SK-N-SH treated with all-trans-retinoic acid at 6 μM for 48 hours (cell line): ENCODE measurements at regions not wholly inside any gene's neighbourhood (a gene's known extent, or its start where the extent isn't known, plus 50 kb on each side); places are given as distances from the start of the nearest gene placed in this dataset.

ENCODE experiments used
- ATAC-seq: fragments of 200-7000 bp; cut with Tn5 transposase; 3 replicates; pipeline ENCODE4 v1.9.1; 2020; ENCODE audit warnings: mild to moderate bottlenecking, moderate library complexity
- ARNTL ChIP-seq: fragments of 450-650 bp; formaldehyde crosslinking; IDR thresholded peaks from 2 replicates; pipeline ENCODE4 v1.5.0; 2020; ENCODE audit warnings: low read depth, mild to moderate bottlenecking, moderate library complexity, borderline replicate concordance
- BACH2 ChIP-seq: fragments of 250-450 bp; sonication (Bioruptor Pico); IDR thresholded peaks from 2 replicates; pipeline ENCODE4 v1.9.0; 2021; ENCODE audit warnings: mild to moderate bottlenecking, borderline replicate concordance
- CSDC2 ChIP-seq: fragments of 250-450 bp; sonication (Bioruptor Pico); IDR thresholded peaks from 2 replicates; pipeline ENCODE4 v1.5.0; 2020; ENCODE audit warnings: mild to moderate bottlenecking, moderate library complexity
- GLIS3 ChIP-seq: fragments of 250-450 bp; sonication (Bioruptor Pico); IDR thresholded peaks from 2 replicates; pipeline ENCODE4 v1.5.0; 2020; ENCODE audit warnings: mild to moderate bottlenecking, moderate library complexity
- ISL1 ChIP-seq: fragments of 250-450 bp; sonication (Bioruptor Pico); IDR thresholded peaks from 2 replicates; pipeline ENCODE4 v2.1.2; 2022; ENCODE audit warnings: mild to moderate bottlenecking, moderate library complexity
- OSR1 ChIP-seq: fragments of 250-450 bp; sonication (Bioruptor Pico); IDR thresholded peaks from 2 replicates; pipeline ENCODE4 v1.8.0; 2022; ENCODE audit warnings: moderate library complexity, mild to moderate bottlenecking, inconsistent platforms
- PPARA ChIP-seq: fragments of 250-450 bp; sonication (Bioruptor Pico); IDR thresholded peaks from 2 replicates; pipeline ENCODE4 v1.5.0; 2020; ENCODE audit warnings: mild to moderate bottlenecking, borderline replicate concordance
- RARB ChIP-seq: fragments of 250-450 bp; sonication (Bioruptor Pico); IDR thresholded peaks from 2 replicates; pipeline ENCODE4 v1.8.0; 2021; ENCODE audit warnings: mild to moderate bottlenecking, moderate library complexity
- SNAI2 ChIP-seq: fragments of 250-450 bp; sonication (Bioruptor Pico); IDR thresholded peaks from 2 replicates; pipeline ENCODE4 v1.5.0; 2020; ENCODE audit warnings: mild to moderate bottlenecking, moderate library complexity
- TCF4 ChIP-seq: fragments of 250-450 bp; sonication (Bioruptor Pico); IDR thresholded peaks from 2 replicates; pipeline ENCODE4 v1.8.0; 2021; ENCODE audit warnings: mild to moderate bottlenecking, moderate library complexity, borderline replicate concordance
- TOX ChIP-seq: fragments of 250-450 bp; sonication (Bioruptor Pico); IDR thresholded peaks from 2 replicates; pipeline ENCODE4 v1.8.0; 2021; ENCODE audit warnings: mild to moderate bottlenecking, moderate library complexity, borderline replicate concordance
- ZC3H10 ChIP-seq: fragments of 250-450 bp; sonication (Bioruptor Pico); IDR thresholded peaks from 2 replicates; pipeline ENCODE4 v1.5.1; 2021; ENCODE audit warnings: mild to moderate bottlenecking, moderate library complexity
- ZFP3 ChIP-seq: fragments of 250-450 bp; sonication (Bioruptor Pico); IDR thresholded peaks from 2 replicates; pipeline ENCODE4 v1.5.0; 2020; ENCODE audit warnings: mild to moderate bottlenecking, moderate library complexity
- ZFP30 ChIP-seq: fragments of 450-650 bp; formaldehyde crosslinking; IDR thresholded peaks from 2 replicates; pipeline ENCODE4 v1.5.0; 2022; ENCODE audit warnings: mild to moderate bottlenecking, moderate library complexity
- ZNF70 ChIP-seq: fragments of 450-650 bp; formaldehyde crosslinking; IDR thresholded peaks from 2 replicates; pipeline ENCODE4 v1.5.0; 2020; ENCODE audit warnings: mild to moderate bottlenecking, moderate library complexity
- ZNF8 ChIP-seq: fragments of 450-650 bp; formaldehyde crosslinking; IDR thresholded peaks from 2 replicates; pipeline ENCODE4 v1.5.0; 2020; ENCODE audit warnings: mild to moderate bottlenecking, moderate library complexity
- TF ChIP-seq, protein P1 (sequence below): fragments of 250-450 bp; sonication (Bioruptor Pico); IDR thresholded peaks from 2 replicates; pipeline ENCODE4 v1.8.0; 2020; ENCODE audit warnings: mild to moderate bottlenecking, moderate library complexity, borderline replicate concordance
- TF ChIP-seq, protein P2 (sequence below): fragments of 250-450 bp; sonication (Bioruptor Pico); IDR thresholded peaks from 2 replicates; pipeline ENCODE4 v1.5.0; 2020; ENCODE audit warnings: mild to moderate bottlenecking, moderate library complexity
- TF ChIP-seq, protein P3 (sequence below): fragments of 250-450 bp; sonication (Bioruptor Pico); IDR thresholded peaks from 2 replicates; pipeline ENCODE4 v1.5.1; 2021; ENCODE audit warnings: mild to moderate bottlenecking, moderate library complexity
- TF ChIP-seq, protein P4 (sequence below): fragments of 250-450 bp; sonication (Bioruptor Pico); IDR thresholded peaks from 2 replicates; pipeline ENCODE4 v1.8.0; 2021; ENCODE audit warnings: low read depth, mild to moderate bottlenecking, moderate library complexity, borderline replicate concordance

DNA sequence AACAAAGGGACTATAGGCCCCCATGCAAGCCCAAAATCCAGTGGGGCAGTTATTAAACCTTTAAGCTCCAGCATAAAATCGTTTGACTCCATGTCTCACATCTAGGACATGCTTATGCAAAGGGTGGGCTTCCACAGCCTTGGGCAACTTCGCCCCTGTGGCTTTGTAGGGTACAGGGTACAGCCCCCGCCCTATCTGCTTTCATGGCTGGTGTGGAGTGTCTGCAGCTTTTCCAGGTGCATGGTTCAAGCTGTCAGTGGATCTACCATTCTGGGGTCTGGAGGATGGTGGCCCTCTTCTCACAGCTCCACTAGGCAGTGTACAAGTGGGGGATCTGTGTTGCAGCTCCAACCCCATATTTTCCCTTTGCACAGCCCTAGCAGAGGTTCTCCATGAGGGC, 559.8 kb upstream of the TECRL start:
- no peak for ATAC-seq
- TF ChIP-seq, protein P1, sequence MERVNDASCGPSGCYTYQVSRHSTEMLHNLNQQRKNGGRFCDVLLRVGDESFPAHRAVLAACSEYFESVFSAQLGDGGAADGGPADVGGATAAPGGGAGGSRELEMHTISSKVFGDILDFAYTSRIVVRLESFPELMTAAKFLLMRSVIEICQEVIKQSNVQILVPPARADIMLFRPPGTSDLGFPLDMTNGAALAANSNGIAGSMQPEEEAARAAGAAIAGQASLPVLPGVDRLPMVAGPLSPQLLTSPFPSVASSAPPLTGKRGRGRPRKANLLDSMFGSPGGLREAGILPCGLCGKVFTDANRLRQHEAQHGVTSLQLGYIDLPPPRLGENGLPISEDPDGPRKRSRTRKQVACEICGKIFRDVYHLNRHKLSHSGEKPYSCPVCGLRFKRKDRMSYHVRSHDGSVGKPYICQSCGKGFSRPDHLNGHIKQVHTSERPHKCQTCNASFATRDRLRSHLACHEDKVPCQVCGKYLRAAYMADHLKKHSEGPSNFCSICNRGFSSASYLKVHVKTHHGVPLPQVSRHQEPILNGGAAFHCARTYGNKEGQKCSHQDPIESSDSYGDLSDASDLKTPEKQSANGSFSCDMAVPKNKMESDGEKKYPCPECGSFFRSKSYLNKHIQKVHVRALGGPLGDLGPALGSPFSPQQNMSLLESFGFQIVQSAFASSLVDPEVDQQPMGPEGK (CRISPR knock-in tag): no peak
- no peak for TF ChIP-seq TOX (CRISPR knock-in tag)
- no peak for TF ChIP-seq TCF4
- TF ChIP-seq GLIS3: no peak
- TF ChIP-seq PPARA (CRISPR knock-in tag): no peak
- TF ChIP-seq ZFP30 (CRISPR knock-in tag): no peak
- TF ChIP-seq SNAI2 (CRISPR knock-in tag): no peak
- TF ChIP-seq, protein P2, sequence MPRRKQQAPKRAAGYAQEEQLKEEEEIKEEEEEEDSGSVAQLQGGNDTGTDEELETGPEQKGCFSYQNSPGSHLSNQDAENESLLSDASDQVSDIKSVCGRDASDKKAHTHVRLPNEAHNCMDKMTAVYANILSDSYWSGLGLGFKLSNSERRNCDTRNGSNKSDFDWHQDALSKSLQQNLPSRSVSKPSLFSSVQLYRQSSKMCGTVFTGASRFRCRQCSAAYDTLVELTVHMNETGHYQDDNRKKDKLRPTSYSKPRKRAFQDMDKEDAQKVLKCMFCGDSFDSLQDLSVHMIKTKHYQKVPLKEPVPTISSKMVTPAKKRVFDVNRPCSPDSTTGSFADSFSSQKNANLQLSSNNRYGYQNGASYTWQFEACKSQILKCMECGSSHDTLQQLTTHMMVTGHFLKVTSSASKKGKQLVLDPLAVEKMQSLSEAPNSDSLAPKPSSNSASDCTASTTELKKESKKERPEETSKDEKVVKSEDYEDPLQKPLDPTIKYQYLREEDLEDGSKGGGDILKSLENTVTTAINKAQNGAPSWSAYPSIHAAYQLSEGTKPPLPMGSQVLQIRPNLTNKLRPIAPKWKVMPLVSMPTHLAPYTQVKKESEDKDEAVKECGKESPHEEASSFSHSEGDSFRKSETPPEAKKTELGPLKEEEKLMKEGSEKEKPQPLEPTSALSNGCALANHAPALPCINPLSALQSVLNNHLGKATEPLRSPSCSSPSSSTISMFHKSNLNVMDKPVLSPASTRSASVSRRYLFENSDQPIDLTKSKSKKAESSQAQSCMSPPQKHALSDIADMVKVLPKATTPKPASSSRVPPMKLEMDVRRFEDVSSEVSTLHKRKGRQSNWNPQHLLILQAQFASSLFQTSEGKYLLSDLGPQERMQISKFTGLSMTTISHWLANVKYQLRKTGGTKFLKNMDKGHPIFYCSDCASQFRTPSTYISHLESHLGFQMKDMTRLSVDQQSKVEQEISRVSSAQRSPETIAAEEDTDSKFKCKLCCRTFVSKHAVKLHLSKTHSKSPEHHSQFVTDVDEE (CRISPR knock-in tag): no peak
- TF ChIP-seq RARB (CRISPR knock-in tag): no peak

DNA sequence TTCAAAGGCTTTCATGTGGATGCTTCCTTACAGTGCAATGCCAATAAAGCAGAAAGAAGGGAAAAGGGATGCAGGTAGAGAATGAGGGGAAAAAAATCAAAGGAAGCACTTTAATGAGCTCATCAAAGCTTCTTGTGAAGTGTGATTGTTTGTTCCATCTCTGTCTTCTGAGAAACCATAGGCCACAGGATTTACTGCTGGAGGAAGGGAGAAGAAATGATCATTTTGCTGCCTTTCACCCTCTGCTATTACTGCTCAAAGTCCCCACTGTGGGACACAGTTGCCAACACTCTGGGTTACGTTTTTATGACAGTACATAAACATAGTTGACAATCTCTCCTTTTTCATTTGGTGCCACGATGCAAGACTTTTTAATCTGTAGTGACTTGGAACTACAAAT, 558.0 kb upstream of the TECRL start:
- ATAC-seq: no peak
- TF ChIP-seq RARB (CRISPR knock-in tag): no peak
- TF ChIP-seq ZFP30 (CRISPR knock-in tag): no peak
- no peak for TF ChIP-seq ZNF70 (CRISPR knock-in tag)
- TF ChIP-seq, all 23 proteins: peak for 0

DNA sequence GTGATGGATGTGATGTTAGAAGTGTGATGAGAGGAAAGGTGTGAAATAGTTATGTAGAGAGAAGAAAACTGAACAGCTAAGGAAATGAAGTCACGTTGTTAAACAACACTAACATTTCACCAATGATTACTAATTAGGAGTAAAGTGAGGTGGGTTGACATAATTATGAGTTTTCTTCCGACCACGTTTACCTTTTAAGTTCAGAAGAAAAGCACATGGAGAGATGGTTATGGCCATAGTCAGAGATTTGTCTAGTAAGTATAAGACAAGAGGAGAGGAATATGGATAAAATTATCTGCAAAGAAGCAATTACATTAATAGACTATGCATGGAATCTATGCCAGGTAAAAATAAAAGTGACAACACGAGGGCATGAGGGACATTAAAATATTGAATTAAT, 551.3 kb upstream of the TECRL start:
- no peak for ATAC-seq

DNA sequence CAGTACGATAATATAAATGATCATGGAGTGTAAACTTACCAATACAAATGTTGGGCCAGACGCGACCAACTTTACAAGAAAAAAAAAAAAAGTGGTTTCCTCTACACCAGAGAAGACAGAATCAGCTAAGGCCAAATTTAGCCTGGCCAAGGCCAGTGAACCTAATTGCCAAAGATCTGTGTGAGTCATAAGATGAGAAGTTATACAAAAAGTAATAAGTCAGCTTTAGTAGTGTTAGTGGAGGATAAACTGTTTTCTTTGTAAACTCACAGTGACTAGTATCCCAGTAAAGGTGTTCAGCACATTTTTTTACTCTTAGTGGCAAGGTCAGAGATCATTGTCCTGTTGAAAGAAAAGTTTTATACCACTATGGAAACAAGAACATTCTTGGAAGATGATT, 531.4 kb upstream of the TECRL start:
- TF ChIP-seq ISL1 (CRISPR knock-in tag): no peak
- TF ChIP-seq GLIS3: no peak
- TF ChIP-seq ZNF8 (CRISPR knock-in tag): no peak
- TF ChIP-seq BACH2 (CRISPR knock-in tag): no peak
- TF ChIP-seq, protein P1 (CRISPR knock-in tag): no peak
- ATAC-seq: no peak

More for the DNA sequence above, 551.3 kb upstream of the TECRL start:
- TF ChIP-seq ZFP3: no peak
- no peak for TF ChIP-seq PPARA (CRISPR knock-in tag)
- no peak for TF ChIP-seq OSR1
- TF ChIP-seq, protein P3, sequence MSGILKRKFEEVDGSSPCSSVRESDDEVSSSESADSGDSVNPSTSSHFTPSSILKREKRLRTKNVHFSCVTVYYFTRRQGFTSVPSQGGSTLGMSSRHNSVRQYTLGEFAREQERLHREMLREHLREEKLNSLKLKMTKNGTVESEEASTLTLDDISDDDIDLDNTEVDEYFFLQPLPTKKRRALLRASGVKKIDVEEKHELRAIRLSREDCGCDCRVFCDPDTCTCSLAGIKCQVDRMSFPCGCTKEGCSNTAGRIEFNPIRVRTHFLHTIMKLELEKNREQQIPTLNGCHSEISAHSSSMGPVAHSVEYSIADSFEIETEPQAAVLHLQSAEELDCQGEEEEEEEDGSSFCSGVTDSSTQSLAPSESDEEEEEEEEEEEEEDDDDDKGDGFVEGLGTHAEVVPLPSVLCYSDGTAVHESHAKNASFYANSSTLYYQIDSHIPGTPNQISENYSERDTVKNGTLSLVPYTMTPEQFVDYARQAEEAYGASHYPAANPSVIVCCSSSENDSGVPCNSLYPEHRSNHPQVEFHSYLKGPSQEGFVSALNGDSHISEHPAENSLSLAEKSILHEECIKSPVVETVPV (CRISPR knock-in tag): no peak
- no peak for TF ChIP-seq SNAI2 (CRISPR knock-in tag)
- no peak for TF ChIP-seq TCF4
- TF ChIP-seq, protein P4, sequence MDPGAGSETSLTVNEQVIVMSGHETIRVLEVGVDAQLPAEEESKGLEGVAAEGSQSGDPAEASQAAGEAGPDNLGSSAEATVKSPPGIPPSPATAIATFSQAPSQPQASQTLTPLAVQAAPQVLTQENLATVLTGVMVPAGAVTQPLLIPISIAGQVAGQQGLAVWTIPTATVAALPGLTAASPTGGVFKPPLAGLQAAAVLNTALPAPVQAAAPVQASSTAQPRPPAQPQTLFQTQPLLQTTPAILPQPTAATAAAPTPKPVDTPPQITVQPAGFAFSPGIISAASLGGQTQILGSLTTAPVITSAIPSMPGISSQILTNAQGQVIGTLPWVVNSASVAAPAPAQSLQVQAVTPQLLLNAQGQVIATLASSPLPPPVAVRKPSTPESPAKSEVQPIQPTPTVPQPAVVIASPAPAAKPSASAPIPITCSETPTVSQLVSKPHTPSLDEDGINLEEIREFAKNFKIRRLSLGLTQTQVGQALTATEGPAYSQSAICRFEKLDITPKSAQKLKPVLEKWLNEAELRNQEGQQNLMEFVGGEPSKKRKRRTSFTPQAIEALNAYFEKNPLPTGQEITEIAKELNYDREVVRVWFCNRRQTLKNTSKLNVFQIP (CRISPR knock-in tag): no peak
- TF ChIP-seq, protein P1 (CRISPR knock-in tag): no peak
- TF ChIP-seq CSDC2 (CRISPR knock-in tag): no peak
- TF ChIP-seq ISL1 (CRISPR knock-in tag): no peak
- no peak for TF ChIP-seq ARNTL (CRISPR knock-in tag)
- TF ChIP-seq ZFP30 (CRISPR knock-in tag): no peak
- TF ChIP-seq TOX (CRISPR knock-in tag): no peak
- no peak for TF ChIP-seq RARB (CRISPR knock-in tag)
- no peak for TF ChIP-seq ZNF70 (CRISPR knock-in tag)
- no peak for TF ChIP-seq ZC3H10 (CRISPR knock-in tag)
